Uterus (tissue), 3 donors: ENCODE measurements at regions not wholly inside any gene's neighbourhood (a gene's known extent, or its start where the extent isn't known, plus 50 kb on each side); places are given as distances from the start of the nearest gene placed in this dataset.

Source experiments
- DNase-seq, 2 donors: peaks; one replicate each; pipeline ENCODE4 v3.0.0-alpha.2; 2019 to 2020
- H3K27ac ChIP-seq, 2 donors: fragments of 200-600 bp; sonication (generic); 1 replicate in 1 of 2; 2 replicates in 1 of 2; pipeline ENCODE4 v1.5.1; 2016 to 2018
- H3K27me3 ChIP-seq, 2 donors: fragments of 200-600 bp; sonication (generic); one replicate each; pipeline ENCODE4 v1.5.1; 2018 to 2019; ENCODE audit warnings: control low read depth in 1 of 2
- H3K36me3 ChIP-seq, 2 donors: fragments of 200-600 bp; sonication (generic); one replicate each; pipeline ENCODE4 v1.5.1; 2019; ENCODE audit warnings: control low read depth in 1 of 2
- H3K4me1 ChIP-seq, 2 donors: fragments of 200-600 bp; sonication (generic); one replicate each; pipeline ENCODE4 v1.5.1; 2018 to 2019; ENCODE audit warnings: control low read depth in 1 of 2
- H3K4me3 ChIP-seq, 2 donors: fragments of 200-600 bp; sonication (generic); 1 replicate in 1 of 2; 2 replicates in 1 of 2; pipeline ENCODE4 v1.5.1; 2018 to 2019; ENCODE audit warnings: mild to moderate bottlenecking in 1 of 2
- H3K9me3 ChIP-seq, 2 donors: fragments of 200-600 bp; sonication (generic); one replicate each; pipeline ENCODE4 v1.5.1; 2019; ENCODE audit warnings: control low read depth in 1 of 2
- POLR2A ChIP-seq, 2 donors: fragments of 450-650 bp; IDR thresholded peaks; one replicate each; pipeline ENCODE4 v1.6.1; 2016; ENCODE audit warnings: antibody characterized with exemption in 2 of 2, mild to moderate bottlenecking in 1 of 2, moderate library complexity in 1 of 2
- intact Hi-C: fragments of 100-400 bp; cut with DNase I; formaldehyde crosslinking; loops from one replicate; pipeline ENCODE4 v1.15.1; 2023; ENCODE audit warnings: low total_unique reads
- TF ChIP-seq, protein P1 (sequence below), 4 experiments: fragments of 200-600 bp in 2 of 4; fragments of 450-650 bp in 2 of 4; sonication (generic) in 2 of 4; IDR thresholded peaks; one replicate each; pipeline ENCODE4 v1.5.1; 2016 to 2019; ENCODE audit warnings: antibody characterized with exemption in 4 of 4, mild to moderate bottlenecking in 2 of 4, moderate library complexity in 1 of 4
- donor health status: DM: yes; HTN: yes; CAD: no.

DNA sequence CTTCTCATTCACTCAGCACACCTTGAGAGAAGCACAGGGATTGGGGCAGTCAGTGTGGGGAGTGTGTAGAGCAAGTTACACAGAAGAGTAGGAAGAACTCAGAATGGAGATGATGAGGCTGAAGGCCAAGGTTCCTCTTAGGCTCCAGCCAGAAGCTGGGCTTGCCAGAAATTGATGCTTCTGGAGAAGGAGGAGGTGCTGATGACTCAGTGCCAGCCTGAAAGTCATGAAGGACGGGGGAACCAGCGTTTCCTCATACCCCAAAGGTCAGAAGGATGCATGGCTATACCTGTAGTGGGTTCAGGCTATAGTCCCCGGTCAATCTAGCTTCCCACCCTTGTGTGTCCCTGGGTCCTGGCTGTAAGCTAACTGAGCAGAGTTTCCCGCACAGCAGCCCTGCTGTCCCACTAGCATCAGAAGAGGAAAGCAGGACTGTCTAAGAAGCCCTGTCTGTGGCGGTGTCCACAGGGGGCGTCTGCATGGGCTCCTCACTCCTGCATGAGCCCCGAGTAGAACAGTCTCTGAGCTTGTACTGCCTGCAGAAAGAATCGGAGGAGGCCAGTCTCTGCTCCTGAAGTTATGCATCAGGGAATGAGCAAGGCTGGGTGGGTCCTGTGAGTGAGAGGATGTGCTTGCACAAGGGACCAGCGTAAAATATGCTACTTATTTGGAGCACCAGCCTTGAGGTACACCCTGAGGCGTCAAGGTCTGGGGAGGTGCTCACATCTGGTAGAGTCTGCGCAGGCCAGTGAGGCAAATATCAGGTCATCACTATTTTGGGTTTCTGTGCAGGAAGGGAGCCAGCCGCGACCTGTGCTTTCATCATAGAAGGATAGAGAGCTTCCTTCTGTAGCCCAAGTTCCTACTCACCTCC lies 148.5 kb downstream of the MRPL14 start:
- H3K9me3 ChIP-seq = no peaks in the 10 kb centered on the region
- intact Hi-C loops = no loop called here
- H3K36me3 ChIP-seq = no peaks in the 10 kb centered on the region
- H3K27ac ChIP-seq = no peak overlapping the region
- no peak for DNase-seq
- no peaks in the 10 kb centered on the region for H3K27me3 ChIP-seq
- TF ChIP-seq, protein P1, sequence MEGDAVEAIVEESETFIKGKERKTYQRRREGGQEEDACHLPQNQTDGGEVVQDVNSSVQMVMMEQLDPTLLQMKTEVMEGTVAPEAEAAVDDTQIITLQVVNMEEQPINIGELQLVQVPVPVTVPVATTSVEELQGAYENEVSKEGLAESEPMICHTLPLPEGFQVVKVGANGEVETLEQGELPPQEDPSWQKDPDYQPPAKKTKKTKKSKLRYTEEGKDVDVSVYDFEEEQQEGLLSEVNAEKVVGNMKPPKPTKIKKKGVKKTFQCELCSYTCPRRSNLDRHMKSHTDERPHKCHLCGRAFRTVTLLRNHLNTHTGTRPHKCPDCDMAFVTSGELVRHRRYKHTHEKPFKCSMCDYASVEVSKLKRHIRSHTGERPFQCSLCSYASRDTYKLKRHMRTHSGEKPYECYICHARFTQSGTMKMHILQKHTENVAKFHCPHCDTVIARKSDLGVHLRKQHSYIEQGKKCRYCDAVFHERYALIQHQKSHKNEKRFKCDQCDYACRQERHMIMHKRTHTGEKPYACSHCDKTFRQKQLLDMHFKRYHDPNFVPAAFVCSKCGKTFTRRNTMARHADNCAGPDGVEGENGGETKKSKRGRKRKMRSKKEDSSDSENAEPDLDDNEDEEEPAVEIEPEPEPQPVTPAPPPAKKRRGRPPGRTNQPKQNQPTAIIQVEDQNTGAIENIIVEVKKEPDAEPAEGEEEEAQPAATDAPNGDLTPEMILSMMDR (IDR thresholded peaks at IDR 0.05) = no peak
- no peak for TF ChIP-seq POLR2A (IDR thresholded peaks at IDR 0.05)
- H3K4me1 ChIP-seq = no peaks in the 10 kb centered on the region
- no peak overlapping the region for H3K4me3 ChIP-seq

DNA sequence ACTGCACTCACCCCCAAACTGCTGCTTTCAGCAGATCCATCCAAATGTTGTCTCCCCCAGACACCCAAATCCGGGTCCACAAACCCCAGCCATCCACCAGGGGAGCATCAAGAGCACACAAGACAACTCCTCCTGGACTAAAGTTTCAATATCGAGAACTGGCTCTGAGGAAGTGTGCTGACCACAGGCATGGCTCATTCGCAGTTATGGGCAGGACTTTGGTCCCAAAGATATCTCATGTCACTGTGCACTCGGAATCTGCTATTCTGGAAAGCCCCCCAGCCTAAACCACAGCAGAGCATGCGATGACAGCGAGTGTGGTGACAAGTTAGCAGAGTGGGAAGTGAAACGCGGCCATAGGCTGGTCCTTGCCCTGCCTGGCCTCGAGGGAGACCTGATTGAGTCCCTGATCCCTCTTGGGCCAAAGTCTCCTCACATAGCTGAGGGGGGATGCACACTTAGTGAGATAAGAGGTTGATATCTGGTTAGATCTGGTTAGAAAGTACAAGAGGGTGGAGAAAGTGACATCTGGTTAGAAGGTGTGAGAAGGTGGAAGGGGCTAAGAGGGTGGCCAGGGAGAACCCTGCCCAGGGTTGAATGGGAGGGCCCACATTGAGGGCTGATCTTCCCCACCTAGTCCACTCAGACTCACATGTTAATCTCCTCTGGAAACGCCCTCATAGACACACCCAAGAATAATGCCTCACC lies 149.7 kb downstream of the MRPL14 start:
- no peaks in the 10 kb centered on the region for H3K27me3 ChIP-seq
- no peak overlapping the region for H3K27ac ChIP-seq
- peaks cover 0 to 7% of the 10 kb centered on the region in 2 donors for H3K4me1 ChIP-seq
- intact Hi-C loops = no loop called here
- no peak for DNase-seq
- H3K9me3 ChIP-seq = no peaks in the 10 kb centered on the region
- H3K4me3 ChIP-seq = no peak overlapping the region
- no peaks in the 10 kb centered on the region for H3K36me3 ChIP-seq
- no peak for TF ChIP-seq POLR2A (IDR thresholded peaks at IDR 0.05)
- TF ChIP-seq, protein P1 (IDR thresholded peaks at IDR 0.05) = no peak

DNA sequence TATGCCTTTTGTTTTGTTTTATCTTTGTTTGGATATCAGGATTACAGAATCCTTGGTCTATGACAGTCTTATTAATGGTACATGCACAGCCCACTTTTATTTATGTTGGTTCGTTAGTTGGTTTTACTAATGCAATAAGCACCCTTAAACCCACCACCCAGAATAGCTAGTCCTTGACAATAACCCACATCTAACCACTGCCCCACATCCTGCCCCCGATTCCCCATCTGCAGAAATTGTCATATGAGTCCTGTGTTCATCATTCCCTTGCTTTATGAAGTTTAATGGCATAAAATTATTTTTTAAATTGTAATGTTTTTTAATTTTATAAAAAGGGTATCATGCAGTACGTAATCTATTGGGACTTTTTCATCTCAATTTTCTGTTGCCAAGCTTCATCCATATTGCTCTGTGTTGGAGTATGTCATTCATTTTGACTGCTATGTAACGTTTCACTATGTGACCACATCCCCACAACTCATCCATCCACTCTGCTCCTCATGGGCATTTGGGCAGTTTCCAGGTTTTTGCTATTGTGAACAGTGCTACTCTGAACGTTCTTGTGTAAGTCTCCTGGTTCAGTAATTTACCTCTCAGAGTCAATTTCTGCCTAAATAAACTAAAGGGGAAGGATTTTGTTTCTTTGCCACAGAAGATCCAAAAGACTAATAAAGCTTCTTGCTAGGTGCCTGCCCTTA lies 150.4 kb downstream of the MRPL14 start:
- Histone ChIP-seq H3K4me3 (no peak overlapping the region), H3K9me3 (no peaks in the 10 kb centered on the region), H3K36me3 (no peaks in the 10 kb centered on the region), H3K27ac (no peak overlapping the region), H3K27me3 (no peaks in the 10 kb centered on the region), H3K4me1 (peaks cover 0 to 9% of the 10 kb centered on the region in 2 donors)
- intact Hi-C loops = no loop called here
- no peak for DNase-seq
- TF ChIP-seq, protein P1 (IDR thresholded peaks at IDR 0.05) = no peak
- no peak for TF ChIP-seq POLR2A (IDR thresholded peaks at IDR 0.05)

DNA sequence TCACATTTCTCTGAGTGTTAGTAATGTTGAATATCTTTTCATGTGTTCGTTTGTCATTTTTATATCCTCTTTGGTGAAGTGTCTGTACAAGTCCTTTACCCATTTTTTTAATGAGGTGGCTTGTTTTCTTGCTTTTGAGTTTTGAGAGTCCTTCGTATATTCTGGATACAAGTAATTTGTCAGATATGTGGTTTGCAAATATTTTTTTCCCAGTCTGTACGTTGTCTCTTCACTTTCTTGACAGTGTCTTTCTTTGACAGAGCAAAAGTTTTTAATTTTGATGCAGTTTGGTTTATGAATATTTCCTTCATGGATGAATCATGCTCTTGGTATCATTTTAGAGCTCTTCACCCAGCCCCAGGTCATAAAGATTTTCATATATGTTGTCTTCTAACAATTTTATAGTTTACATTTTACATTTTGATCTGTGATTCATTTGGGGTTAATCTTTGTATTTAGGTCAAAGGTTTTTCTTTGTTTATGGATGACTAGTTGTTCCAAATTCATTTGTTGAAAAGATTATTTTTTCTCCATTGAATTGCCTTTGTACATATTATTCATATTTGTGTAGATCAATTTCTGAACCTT lies 152.5 kb downstream of the MRPL14 start:
- intact Hi-C loops = no loop called here
- TF ChIP-seq, protein P1 (IDR thresholded peaks at IDR 0.05) = no peak
- TF ChIP-seq POLR2A (IDR thresholded peaks at IDR 0.05) = no peak
- no peak overlapping the region for H3K4me3 ChIP-seq
- no peaks in the 10 kb centered on the region for H3K36me3 ChIP-seq
- H3K4me1 ChIP-seq = peaks cover 0 to 9% of the 10 kb centered on the region in 2 donors
- no peaks in the 10 kb centered on the region for H3K27me3 ChIP-seq
- H3K27ac ChIP-seq = no peak overlapping the region
- DNase-seq = no peak
- H3K9me3 ChIP-seq = no peaks in the 10 kb centered on the region
